ENCODE measurements at regions not wholly inside any gene's neighbourhood (a gene's known extent, or its start where the extent isn't known, plus 50 kb on each side); places are given as distances from the start of the nearest gene placed in this dataset.

DNA sequence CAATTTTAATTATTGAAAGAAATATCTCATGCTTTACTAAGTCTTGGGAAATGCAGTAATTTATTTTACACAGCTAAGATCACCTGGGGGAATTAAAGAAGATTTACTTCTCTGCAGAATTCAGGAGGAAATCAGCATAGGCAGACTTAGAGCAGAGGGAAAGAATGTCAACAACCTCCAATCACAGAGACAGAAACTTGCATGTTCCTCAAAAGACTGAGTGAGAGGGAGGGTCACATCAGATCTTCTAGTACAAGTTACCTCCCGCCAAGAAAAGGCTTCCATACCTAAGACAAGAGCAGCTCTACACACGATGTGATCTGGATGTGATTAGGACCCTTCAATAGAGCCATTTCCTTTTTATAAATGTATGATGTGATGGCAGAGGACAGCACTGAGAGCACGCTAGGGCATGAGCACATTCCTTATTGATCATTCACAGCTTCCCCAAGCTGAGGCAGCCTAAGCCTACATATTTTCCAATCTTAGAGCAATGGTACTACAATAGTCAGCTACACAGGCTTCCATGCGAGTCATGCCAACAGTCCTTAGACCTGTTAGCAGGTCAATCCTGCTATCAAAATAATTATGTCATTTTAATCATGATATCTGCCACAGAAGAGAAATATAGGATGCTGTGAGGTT, 403.3 kb downstream of the ETNK1 start:
- no peak overlapping the region for H3K56ac ChIP-seq (ENCODE audit: insufficient read length, low read depth, low read length)
- H2BK20ac ChIP-seq (ENCODE audit: low read depth, low read length, poor library complexity, severe bottlenecking): no peak overlapping the region
- no peak overlapping the region for H2AK5ac ChIP-seq (ENCODE audit: insufficient read length, low read length)
- no peaks in the 10 kb centered on the region for H3K79me2 ChIP-seq (ENCODE audit: insufficient read depth, low read length)
- no peak overlapping the region for H3T11ph ChIP-seq (ENCODE audit: low read length)
- H4K8ac ChIP-seq (replicated peaks; ENCODE audit: insufficient read length, low read depth, low read length): no peak overlapping the region
- peaks cover 5% of the 10 kb centered on the region; the same call in 1 of the 2 replicates for H3K4me1 ChIP-seq (ENCODE audit: insufficient read depth, low read length)
- Mint-ChIP-seq H3K27me3 (ENCODE audit: low read depth) (no peaks in the 10 kb centered on the region; the same call in 1 of the 2 replicates), H3K4me1 (peaks cover 48 to 50% of the 10 kb centered on the region in 2 experiments), H3K9me3 (no peaks in the 10 kb centered on the region), H3K4me3 (no peak overlapping the region), H3K27ac (peak overlapping the region in 2 of 3 experiments; percentile 9 to 37; a peak in 3 of 7 replicates), H3K36me3 (ENCODE audit: insufficient read depth in 1 of 3, low read depth in 3 of 3) (0 out of 7 replicates have a peak, but pooled peaks cover 0 to 3% (median 0%) of the 10 kb centered on the region in 3 experiments)
- H3K23me2 ChIP-seq (ENCODE audit: insufficient read length, low read depth, low read length, poor library complexity, severe bottlenecking): no peaks in the 10 kb centered on the region
- no peak overlapping the region for H4K91ac ChIP-seq (ENCODE audit: insufficient read length, low read depth, low read length)
- no peaks in the 10 kb centered on the region for H4K20me1 ChIP-seq (ENCODE audit: control insufficient read depth, insufficient read depth, insufficient read length)
- H2BK5ac ChIP-seq (ENCODE audit: insufficient read length, low read length): no peak overlapping the region
- H4K5ac ChIP-seq (ENCODE audit: insufficient read length, low read depth, low read length): no peak overlapping the region
- WGBS (ENCODE audit: extremely low coverage, insufficient read length, low lambda C conversion rate): no CpG with 5 or more reads among the region's 4 CpGs
- H3K27ac ChIP-seq (ENCODE audit: insufficient read length, low read depth, low read length): no peak overlapping the region
- no peaks in the 10 kb centered on the region for H3K79me1 ChIP-seq (ENCODE audit: insufficient read depth, low read depth, low read length, poor library complexity, severe bottlenecking)
- DNase-seq: no peak
- H2AFZ ChIP-seq (ENCODE audit: low read length): no peak overlapping the region
- H2BK12ac ChIP-seq (ENCODE audit: insufficient read length, low read depth, low read length): no peak overlapping the region
- no peak for TF ChIP-seq CTCF (conservative IDR thresholded peaks at IDR 0.05)
- no peaks in the 10 kb centered on the region for H3K9me3 ChIP-seq (ENCODE audit: control insufficient read depth, low read depth, low read length)
- H3K23ac ChIP-seq (ENCODE audit: insufficient read length, low read depth, low read length): no peak overlapping the region
- H3K4ac ChIP-seq (ENCODE audit: low read depth, low read length): no peak overlapping the region
- no peaks in the 10 kb centered on the region for H3K27me3 ChIP-seq (ENCODE audit: insufficient read depth, low read length)
- no peak overlapping the region for H2BK15ac ChIP-seq (ENCODE audit: low read depth, low read length)
- no peak overlapping the region for H3K9ac ChIP-seq (ENCODE audit: extremely low read depth, insufficient read length, low read length)
- no peak overlapping the region for H3K4me2 ChIP-seq (ENCODE audit: insufficient read depth, insufficient read length, low read length)
- H3K18ac ChIP-seq (ENCODE audit: insufficient read length, low read depth, low read length): no peak overlapping the region
- H2BK120ac ChIP-seq (ENCODE audit: low read depth, low read length, poor library complexity, severe bottlenecking): no peak overlapping the region
- H3K14ac ChIP-seq (ENCODE audit: insufficient read depth, low read length): no peak overlapping the region
